HG03280 (cell line): ENCODE measurements at regions not wholly inside any gene's neighbourhood (a gene's known extent, or its start where the extent isn't known, plus 50 kb on each side); places are given as distances from the start of the nearest gene placed in this dataset.
"Not testable (repeated sequence)": the region's sequence is repeated elsewhere in the genome, so short reads cannot be mapped to it uniquely, and the experiment has no call there.

Source experiments
- ATAC-seq: cut with Tn5 transposase; IDR thresholded peaks from one replicate; pipeline ENCODE4 v1.9.1; 2021; ENCODE audit warnings: mild to moderate bottlenecking, moderate library complexity; ENCODE audit not compliant: unreplicated experiment

GRCh38 chr9:115443890-115444289, 325.9 kb upstream of the TNC start:
- no peak for ATAC-seq

- no peak for ATAC-seq
Measured at GRCh38 chr9:115444959-115445358, 327.0 kb upstream of the TNC start.

- ATAC-seq, result no peak
Measured at GRCh38 chr9:115445655-115446054, 327.7 kb upstream of the TNC start.

DNA sequence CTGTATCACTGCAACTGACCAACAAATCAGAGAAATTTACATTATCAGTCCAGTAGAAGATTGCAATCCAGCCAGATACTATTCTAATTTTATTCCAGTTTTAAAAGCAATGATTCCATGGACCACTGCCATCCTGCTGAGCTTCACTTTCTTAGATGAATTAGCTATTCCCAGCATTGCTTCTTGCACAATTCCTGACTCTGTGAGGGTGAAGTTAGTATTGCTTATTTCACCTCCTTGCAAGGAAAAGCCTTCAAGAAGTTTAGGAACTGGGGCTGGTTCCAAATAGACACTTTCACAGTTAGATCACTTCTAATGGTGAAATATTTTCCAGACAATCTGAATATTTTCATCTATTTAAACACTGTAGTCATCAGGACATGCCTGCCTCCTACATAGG, 338.6 kb upstream of the TNC start:
- no peak for ATAC-seq

GRCh38 chr9:115461280-115461679, 343.3 kb upstream of the TNC start:
- no peak for ATAC-seq

DNA sequence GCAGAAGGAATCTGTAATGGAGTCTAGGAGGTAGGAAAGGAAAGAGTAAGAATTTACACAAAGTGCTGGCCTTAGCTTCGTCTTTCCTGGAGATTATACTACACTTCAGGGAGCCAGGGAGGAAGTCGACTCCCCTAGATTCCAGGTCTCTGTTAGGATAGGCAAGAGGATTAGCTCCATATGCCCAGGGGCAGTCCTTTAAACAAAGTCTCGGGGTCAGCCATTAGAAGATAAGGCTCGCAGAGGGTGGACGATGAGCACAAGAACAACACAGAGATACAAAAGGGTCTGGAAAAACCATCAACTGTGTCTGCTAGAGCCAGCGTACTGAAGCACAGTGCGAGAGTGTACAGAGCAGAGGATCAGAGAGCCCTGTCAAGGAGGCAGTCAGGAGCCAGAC, 344.7 kb upstream of the TNC start:
- ATAC-seq, result no peak

GRCh38 chr9:115466756-115467155, 348.8 kb upstream of the TNC start:
- no peak for ATAC-seq

DNA sequence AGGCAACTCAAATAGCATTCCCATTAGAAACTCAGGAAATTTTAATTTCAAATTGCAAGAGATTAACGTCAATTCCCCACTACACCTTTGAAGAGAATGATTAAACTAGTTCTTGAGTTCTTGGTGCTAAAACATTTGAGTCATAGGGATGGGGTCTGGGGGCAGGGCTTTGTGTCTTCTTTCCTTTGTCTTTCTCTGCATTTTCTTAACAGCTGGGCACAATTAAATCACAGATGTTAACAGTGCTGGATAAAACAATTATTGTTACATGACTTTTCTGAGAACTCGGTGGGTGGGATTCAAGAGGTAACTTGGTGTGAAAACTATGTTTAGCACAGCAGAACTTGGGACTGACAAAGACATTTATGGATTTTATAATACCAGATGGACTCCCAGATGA, 351.9 kb upstream of the TNC start:
- no peak for ATAC-seq

- not testable (repeated sequence) for ATAC-seq
Measured at GRCh38 chr9:115473032-115473431, 355.1 kb upstream of the TNC start.

DNA sequence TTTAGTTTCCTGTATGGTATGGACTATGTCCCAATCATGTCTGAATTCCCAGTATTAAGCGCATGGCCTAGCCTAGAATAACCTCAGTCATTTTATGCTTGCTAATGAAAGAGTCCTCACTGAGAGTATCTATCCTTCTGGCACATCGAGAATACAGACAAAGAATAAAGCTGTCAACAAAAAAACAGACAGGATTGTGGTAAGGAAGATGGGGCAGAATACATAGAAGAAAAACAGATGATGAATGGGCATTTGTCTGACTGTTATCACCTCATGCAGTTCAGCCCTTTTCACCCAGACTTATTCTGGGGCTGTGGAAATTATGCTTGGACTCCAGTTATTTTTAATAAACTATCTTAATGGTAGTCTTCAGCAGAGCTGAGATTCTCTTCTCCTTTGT, 363.8 kb upstream of the TNC start:
- ATAC-seq, result no peak

- no peak for ATAC-seq
Measured at GRCh38 chr9:115482747-115483146, 364.8 kb upstream of the TNC start.

DNA sequence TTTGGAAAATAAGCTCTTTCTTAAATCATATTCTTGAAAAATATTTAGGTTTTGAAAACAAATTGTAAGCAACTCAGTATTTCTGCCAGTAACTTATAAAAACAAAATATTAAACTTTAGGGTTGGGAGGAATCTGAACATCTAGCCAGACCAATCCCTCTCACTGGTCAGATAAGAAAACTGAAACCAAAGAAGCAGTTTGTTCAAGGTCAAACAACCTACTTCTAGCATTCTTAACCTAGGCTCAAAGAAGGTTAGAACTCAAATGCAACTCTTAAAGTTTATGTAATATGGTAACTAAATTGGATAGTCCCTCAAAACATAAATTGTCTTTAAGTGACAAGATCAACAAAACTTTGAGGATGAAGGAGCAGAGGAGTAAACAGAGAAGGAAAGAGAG, 374.9 kb upstream of the TNC start:
- no peak for ATAC-seq

DNA sequence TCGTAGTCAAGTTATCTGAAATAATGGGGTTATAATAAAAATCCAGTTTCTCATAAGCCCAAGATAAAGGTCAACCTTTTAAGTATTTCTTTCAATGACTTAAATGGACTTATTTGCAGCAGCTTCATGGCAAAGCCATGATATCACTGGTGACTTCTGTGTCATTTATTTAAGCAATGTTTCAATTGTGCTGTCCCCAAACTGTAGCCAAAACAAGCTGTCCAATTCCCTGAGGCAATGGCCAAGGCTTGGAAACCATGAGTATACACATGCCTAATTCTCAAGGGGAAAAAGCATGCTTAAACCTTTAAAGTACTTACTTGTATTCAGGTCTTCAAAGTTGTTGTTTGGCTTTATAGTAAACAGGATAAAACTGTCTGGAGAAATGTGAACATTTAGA, 376.4 kb upstream of the TNC start:
- ATAC-seq, result no peak

GRCh38 chr9:115495052-115495635, 377.2 kb upstream of the TNC start:
- ATAC-seq, result no peak

DNA sequence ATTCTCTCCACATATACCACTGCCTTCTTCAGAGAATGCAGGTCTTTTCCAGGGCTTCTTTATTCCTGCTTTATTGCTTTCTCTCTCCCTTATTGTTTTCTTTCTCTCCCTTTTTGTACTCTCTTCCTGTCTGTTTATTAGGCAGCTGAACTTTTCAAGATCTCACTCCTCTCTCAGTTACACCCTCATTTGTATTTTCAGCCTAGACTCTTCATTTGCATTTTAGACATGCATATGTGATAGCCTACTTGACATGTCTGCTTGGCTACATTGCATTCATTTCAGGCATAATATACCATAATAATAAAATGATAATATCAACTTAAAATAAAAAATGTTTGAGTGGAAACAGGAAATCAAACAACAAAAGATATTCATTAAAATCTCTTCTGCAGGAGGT, 377.9 kb upstream of the TNC start:
- no peak for ATAC-seq

DNA sequence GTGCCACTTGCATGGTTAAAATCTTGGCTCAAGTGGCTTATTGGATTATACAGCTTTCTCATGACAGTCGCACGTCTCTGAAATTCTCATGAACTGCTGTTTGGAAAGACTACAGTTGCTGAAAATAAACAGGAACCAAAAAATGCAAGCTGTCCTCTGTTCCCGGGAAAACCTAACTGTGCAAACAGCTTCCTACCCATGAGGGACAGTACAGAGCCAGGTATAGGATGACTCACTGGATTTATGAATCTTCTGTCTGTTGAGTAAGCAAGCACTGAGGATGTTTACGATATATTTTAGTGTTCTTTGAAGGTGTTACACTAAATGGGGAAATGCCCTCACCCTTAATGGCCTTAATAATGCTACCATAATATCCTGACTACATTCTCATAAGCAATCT, 380.3 kb upstream of the TNC start:
- no peak for ATAC-seq

DNA sequence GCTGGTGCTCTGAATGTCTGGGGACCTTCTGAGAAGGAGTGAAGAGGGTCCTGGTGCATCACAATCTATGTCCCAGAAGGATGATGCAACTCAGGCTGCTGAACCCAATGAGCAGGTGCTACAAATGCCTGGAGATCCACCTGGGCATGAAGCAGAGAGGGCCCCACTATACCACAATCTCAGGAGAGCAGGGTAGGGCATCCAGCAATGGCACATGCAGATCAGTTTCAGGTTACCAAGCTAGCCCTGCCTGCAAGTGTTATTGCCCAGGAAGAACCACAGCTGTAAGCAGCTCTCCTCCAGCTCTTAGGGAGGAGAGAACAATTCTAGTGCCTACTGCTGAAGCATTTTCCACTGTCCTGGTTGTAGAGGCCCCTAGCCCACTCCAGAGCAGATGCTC, 389.2 kb upstream of the TNC start:
- no peak for ATAC-seq

- ATAC-seq, result no peak
Measured at GRCh38 chr9:115513148-115513547, 395.2 kb upstream of the TNC start.

DNA sequence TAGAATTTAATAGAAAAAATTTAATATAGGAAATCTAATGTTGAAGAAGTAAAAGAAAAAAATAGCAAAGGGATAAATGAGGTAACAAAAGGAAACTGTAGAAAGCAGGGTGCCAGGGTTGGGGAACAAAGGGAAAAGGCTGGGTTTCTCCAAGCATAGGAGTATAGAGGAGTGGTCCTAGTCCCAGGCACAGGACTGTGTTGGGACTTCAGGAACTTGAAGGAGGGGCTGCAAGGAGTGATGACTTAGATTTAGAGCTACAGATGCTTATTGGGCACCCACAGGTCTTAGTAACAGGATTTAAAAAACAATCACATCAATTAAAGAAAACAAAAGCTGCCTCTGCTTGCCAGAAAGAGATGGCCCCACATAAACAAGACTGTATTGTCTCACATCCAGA, 396.5 kb upstream of the TNC start:
- no peak for ATAC-seq

GRCh38 chr9:115517335-115518075, 399.5 kb upstream of the TNC start:
- no peak for ATAC-seq

DNA sequence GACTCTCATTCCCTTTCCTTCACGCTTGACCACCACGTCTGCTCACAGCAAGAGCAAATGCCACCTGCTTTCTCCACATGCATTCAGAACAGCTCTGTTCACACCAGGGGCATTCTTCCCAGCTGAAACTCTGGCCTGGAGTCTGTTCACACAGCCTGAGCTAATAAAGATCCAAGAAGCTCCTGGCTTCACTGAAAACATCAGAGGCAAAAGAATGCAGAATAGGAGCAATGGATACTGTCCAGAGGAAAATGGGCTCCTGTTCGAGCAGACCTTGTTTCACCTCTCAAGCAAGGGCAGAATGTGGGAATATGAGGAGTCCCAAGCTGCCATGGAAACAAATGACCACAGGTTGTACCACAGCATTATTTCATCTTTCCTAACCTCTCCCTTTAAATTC, 402.7 kb upstream of the TNC start:
- no peak for ATAC-seq

GRCh38 chr9:115522912-115523311, 405.0 kb upstream of the TNC start:
- ATAC-seq, result no peak

DNA sequence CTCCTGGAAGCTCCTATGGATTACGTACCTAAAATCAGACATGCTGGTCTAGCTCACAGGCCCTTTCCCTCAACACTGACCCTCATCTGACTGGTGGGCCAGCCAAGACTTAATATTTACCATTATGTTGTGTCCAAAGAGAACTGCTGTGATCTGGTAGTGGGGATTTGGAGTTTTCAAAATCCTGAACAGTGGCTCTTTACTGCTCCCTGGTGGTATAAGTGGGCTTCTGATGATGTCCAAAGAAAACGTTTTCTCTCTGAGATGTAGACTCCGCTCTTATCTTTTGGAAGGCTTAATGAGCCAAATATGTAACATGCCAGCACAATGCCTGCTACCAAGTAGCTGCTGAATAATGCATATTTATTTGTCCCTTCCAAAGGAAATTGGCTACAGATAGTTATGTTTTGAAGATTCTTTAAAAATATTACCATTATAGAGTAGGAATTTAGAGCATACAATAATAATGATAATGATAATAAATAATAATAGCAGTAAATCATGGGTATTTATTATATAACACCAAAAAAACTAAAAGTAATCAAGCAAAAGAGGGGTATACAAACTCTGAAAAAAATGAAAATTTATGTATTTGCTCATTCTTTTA, 406.6 kb upstream of the TNC start:
- no peak for ATAC-seq
